ENCODE measurements at regions not wholly inside any gene's neighbourhood (a gene's known extent, or its start where the extent isn't known, plus 50 kb on each side); places are given as distances from the start of the nearest gene placed in this dataset.

DNA sequence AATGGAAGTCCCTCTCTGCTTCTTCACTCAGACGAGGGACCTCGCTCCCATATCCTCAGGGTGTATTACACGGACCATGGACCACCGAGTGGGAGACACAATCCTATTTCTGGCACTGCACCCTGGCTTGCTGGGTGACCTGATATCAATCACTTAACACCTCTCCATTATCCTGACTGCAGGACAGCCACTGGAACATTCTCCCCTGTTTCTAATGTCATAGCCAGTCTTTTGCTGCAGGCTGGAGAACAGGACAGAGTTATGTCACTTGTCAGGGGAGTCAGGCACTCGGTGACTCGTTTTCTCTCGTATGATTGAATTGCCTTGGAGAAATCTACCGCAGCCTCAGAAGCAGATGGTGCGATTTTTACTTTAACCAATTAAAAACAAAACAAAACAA lies 219.1 kb upstream of the IGFBP7 start:
- TF ChIP-seq, protein P1, sequence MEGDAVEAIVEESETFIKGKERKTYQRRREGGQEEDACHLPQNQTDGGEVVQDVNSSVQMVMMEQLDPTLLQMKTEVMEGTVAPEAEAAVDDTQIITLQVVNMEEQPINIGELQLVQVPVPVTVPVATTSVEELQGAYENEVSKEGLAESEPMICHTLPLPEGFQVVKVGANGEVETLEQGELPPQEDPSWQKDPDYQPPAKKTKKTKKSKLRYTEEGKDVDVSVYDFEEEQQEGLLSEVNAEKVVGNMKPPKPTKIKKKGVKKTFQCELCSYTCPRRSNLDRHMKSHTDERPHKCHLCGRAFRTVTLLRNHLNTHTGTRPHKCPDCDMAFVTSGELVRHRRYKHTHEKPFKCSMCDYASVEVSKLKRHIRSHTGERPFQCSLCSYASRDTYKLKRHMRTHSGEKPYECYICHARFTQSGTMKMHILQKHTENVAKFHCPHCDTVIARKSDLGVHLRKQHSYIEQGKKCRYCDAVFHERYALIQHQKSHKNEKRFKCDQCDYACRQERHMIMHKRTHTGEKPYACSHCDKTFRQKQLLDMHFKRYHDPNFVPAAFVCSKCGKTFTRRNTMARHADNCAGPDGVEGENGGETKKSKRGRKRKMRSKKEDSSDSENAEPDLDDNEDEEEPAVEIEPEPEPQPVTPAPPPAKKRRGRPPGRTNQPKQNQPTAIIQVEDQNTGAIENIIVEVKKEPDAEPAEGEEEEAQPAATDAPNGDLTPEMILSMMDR (IDR thresholded peaks at IDR 0.05) = no peak
- TF ChIP-seq POLR2A (IDR thresholded peaks at IDR 0.05) = no peak

Data from heart left ventricle (tissue), 13 donors.